GM21390 (cell line): ENCODE measurements at regions not wholly inside any gene's neighbourhood (a gene's known extent, or its start where the extent isn't known, plus 50 kb on each side); places are given as distances from the start of the nearest gene placed in this dataset.
A peak's percentile ranks its signal among the peaks of the same experiment; 100 is the strongest.

ENCODE experiments used
- ATAC-seq: cut with Tn5 transposase; IDR thresholded peaks from one replicate; pipeline ENCODE4 v1.9.1; 2021; ENCODE audit not compliant: unreplicated experiment

DNA sequence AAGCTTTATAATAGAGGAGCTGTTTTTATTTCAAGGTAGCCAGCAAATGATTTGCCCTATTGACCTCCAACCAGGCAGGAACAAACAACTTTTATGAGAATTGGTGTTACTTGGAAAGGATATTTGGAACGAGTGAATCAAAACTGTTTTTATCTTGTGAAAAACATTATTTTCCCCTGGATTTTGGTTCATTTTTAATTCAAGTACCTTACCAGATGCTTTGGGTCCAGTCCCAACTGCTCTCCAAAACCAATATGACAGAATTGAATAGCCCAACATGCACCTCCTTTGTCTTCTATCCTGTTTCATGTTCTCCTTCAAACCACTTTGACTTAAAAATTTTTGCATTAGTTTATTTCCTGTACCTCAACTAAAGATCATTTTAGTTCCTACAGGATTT lies 178.6 kb upstream of the RBMS1 start:
- no peak for ATAC-seq

DNA sequence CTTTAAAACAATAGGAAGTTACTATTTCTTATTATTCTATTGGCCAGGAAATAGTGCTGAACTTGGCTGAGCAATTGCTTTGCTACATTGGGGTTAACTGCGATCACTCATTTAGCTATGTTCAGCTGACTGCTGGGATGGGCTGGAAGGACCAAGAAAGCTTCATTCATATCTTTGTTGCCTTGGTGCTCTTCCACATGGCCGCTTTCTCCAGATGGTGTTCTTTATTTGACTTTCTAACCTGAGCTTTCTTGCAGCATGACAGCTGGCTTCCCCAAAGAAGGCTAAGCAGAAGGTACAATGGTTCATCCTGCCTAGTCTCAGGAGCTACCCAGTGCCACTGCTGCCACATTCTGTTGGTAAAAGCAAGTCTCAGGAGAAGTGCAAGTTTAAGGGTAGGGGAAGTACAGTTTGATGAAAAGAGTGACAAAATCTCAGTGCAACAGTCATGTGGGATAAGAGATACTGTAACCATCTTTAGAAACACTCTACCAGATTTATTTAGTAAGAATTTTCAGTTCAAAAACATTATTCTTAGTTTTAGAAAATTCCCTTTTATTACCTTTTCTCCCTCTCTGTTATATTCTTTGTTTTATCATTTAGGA lies 180.6 kb upstream of the RBMS1 start:
- ATAC-seq: no peak

DNA sequence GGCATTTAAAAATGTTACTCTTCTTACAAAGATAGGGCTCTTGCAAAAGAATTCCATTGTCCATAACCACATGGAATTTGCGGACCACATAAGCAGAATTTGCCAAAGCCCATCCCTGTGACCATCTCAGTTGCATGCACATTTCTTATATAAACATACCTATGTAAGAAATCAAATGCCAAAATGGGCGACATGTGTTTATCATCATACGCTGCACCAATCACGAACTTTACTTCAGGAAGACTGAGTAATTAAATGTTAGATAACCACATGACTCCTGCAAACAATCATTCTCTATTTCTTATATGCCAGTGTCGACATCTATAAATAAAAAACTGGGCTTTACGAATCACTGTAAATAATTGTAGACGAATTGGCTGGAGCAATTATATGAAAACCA lies 186.1 kb upstream of the RBMS1 start:
- no peak for ATAC-seq

DNA sequence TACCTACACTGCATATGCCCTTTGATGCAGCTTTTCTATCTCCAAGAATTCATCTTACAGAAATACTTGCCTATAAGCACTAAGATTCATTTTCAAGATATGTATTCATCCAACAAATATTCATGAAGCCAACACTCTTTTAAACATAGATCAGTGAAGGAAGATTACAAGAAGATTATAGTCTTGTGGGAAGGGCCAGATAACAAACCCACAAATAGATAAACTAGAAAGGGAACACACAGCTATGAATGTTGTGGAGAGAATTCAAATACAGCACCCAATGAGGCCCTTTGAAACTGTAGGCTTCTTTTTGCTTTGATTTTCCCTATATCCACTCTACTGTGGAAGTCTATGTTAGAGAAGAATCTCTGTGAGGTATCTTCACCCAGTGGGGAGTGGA lies 186.7 kb upstream of the RBMS1 start:
- no peak for ATAC-seq

DNA sequence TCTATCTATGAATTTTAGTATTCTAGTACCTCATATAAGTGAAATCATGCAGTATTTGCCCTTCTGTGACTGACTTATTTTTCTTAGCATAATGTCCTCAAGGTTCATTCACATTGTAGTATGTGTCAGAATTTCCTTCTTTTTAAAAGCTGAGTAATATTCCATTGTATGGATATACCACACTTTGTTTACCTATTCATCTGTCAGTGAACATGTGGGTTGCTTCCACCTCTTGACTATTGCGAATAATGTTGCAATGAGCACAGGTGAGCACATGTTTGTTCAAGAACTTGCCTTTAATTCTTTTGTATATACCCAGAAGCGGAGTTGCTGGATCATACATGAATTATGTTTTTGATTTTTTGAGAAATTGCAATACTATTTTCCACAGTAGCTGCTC lies 187.4 kb upstream of the RBMS1 start:
- ATAC-seq: no peak

DNA sequence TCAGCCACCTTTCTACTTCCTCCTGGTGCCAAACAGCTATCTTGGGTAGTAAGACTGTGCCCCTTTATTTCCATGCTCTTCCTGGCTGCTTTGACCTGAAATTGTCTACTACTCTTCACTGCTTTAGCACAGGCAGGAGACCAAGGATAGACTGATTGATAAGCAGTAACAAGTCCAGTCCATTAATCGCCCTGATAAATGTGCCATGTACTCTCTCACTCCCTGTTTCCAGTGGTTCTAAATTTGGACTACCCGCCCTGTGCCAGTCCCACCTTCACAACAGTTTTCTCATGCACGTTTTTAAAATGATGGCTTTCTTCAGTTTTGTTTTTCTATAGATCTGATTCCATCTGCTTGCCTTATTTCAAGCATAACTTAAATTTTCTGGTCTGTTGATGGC lies 189.6 kb upstream of the RBMS1 start:
- no peak for ATAC-seq

DNA sequence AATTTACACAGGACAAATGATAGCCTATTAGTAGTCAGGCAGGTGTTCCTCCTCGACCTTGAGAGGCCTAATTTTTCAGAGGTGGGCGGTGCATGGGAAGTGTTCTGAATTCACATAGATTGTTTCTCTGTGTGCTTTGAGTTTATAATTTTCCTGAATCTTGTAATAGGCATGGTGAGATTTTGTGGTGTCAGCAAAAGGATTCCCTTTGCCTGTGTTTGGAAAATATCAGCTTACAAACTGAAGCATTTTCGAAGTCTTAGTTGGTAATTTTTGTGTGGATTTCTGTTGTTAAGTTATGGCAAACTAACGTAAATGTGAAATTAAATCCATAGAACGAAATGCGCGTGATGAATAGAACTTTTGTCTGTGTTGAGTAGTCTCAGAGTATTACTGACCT lies 194.0 kb upstream of the RBMS1 start:
- ATAC-seq: no peak

DNA sequence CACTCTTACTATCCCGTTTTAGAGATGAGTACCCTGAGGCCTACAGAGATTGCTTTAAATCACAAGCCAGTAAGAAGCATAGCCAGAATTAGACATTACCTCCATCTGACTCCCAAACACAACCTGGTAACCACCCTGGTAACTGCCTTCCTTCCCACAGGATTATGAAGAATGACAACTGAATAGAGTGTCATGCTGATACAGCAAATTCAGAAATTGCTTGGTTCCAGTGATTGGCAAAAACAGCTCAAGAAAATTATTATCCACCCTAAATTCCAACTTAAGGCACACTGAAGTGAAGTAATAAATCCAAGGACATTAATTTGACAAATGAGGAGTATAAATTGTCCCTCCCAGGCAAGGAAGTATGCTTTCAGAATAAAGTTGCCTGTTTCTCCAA lies 195.8 kb upstream of the RBMS1 start:
- ATAC-seq: no peak

DNA sequence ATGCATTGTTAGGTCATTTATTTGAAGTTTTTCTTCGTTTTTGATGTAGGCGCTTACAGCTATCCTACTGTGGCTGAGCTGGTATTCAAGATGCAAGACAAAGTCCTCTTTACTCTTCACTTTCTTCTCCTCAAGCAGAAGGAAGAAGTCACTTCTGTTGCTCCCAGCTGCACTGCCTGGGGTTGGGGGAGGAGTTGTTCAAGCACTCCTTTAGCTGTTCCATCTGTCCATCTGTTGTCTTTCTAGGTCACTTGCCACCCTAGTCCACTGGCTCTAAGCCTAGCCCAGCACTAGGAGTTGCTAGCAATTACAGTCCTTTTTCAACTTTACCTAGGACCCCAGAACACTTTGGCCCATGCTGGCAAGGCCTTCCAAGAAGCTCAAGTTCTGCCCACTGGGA lies 200.6 kb upstream of the RBMS1 start:
- ATAC-seq: no peak

DNA sequence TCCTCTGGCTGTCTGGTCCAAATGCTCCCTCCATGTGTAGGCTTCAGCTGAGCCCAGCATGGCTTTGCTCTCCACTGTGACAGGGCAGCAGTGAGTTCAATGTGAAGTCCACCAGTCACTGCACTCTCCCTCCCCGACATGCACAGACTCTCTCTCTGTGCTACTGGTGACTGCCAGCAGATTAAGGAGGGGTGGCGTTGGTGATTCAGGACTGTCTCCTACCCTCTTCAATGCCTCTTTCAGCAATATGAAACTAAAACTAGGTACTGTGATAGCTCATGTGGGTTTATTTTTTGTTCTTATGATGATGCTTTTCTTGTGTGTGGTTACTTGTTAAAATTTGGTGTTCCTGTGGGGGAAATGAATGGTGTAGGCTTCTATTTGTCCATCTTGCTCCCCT lies 201.0 kb upstream of the RBMS1 start:
- ATAC-seq: no peak

DNA sequence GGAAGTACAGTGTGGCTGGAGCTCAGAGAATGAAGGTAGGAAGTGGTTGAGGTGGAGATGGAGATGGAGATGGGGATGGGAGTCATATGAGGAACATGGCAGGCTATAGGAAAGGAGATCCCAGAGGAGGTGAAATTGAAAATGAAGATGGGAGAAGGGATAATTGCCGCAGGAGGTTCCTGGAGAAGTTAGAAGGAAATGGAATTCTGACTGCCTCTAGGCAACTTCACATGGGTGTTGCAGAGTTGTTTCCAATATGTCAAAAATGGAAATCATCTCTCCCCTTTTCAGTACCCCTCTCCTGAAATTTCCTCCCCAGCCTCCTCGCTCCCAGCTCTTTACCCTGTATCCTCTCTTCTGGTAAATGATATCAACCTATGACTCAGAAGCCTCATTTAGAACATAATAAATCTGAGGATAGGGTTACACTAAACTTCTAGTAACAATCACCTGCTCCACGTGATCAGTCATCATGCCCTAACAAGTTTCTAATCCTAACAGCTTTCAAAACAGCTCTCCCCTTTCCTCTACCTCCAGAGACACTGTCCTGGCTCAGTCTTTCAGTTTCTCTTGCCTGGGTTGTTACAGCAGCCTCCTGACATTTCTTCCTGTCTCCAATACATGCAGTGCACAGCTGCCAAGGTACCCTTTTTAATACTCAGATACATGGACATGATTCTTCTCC lies 201.9 kb upstream of the RBMS1 start:
- ATAC-seq: no peak

DNA sequence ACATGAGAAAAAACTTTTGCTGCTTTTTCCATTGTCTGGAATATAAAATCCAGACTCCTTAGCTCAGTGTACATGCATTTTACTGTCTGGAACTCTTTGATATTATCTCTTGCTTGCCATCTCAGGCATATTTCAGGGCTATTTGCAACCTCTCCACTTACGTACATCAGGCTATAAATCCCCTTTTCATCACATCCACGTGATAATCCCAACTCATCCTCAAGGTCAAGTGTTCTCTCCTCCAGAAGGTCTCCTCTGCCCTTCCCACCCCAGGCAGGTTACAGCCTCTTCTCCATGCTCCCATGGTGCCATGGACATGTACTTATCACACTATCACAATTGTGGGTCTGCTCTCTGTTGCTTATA lies 202.5 kb upstream of the RBMS1 start:
- no peak for ATAC-seq

DNA sequence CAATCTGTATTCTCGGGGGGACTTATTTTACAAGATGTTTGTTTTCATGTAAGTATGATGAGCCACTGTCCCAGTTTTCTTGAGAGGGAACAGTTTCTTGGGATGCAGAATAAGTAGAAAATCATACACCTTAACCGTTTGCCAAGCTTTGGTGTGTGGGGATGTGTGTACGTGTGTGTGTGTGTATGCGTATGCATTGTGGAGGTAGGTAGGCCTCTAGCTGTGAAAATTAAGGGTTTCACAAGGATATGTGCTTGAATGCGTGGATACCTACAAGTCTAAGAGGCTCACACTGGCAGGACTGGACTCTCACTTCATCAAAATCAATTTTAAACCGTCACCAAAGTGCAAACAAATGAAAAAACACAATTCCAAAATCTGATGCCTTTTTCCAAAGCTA lies 204.2 kb upstream of the RBMS1 start:
- ATAC-seq: no peak

DNA sequence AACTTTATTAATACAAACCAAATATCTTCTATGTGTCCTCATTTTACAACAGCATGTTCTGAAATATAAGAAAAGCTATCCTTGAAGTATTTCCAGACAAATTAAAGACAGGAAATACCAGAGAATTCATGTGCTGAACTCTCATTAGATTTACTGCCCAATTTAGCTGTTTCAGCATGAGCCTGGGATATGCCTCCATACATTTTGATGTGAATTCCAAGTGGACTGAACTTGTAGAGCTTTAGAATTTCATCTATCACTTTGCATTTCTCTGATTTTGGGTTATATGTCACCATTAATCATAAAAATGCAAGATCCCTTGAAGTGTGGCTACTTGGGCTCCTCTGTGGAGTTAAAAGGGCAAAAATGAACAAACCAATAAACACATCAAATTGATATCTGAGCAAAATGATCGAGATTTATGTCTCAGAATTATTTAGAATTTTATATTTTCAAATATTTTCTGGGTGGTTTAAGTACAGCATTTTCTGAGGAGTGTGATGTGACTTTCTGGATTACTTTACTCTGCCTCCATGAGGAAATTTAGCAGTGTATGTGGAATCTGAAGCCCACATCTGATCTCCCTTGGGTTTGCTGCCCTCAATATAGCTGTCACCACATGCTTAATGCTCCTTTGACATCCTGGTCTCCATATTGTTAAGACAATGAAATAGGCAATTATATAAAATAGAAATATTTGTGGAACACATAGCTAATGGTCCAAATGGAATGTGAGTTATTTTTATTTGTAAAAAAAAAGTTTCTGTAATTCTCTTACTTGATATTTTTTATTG lies 206.6 kb upstream of the RBMS1 start:
- ATAC-seq: no peak

DNA sequence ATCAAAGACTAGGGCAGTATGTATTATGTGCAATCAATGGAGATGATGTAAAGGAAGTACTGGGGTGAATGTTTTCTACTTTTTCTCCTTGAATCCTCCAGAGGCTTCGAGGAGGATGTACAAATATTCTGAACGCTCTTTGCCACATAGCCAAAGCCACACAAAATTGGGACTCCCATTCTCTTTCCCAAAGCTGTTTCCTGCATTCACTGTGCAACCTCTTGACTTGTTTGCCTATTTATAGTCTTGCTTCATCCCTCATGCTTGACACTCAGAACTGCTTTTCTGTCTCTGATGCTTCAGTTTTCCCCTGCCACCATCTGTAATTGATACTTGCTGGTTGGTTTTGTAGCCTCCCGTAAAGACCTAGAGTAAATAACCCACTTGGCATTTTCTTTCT lies 208.2 kb upstream of the RBMS1 start:
- ATAC-seq: no peak

DNA sequence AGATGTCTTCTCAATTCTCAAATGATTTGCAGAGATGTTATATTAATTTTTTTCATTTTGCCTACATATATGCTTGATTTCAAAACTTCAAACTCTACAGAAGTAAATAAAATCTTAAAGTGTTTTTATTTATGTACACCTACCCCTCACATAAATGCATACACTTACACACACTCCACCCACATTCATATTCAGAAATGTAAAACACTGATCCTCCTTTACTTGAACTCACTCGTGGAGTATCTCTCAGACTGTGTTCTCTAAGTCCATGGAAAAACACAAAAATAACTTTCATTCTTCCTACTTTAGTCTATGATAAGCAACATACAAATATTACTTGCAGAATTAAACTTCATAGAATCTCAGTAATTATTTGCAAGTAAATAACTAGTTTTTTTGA lies 209.1 kb upstream of the RBMS1 start:
- no peak for ATAC-seq

DNA sequence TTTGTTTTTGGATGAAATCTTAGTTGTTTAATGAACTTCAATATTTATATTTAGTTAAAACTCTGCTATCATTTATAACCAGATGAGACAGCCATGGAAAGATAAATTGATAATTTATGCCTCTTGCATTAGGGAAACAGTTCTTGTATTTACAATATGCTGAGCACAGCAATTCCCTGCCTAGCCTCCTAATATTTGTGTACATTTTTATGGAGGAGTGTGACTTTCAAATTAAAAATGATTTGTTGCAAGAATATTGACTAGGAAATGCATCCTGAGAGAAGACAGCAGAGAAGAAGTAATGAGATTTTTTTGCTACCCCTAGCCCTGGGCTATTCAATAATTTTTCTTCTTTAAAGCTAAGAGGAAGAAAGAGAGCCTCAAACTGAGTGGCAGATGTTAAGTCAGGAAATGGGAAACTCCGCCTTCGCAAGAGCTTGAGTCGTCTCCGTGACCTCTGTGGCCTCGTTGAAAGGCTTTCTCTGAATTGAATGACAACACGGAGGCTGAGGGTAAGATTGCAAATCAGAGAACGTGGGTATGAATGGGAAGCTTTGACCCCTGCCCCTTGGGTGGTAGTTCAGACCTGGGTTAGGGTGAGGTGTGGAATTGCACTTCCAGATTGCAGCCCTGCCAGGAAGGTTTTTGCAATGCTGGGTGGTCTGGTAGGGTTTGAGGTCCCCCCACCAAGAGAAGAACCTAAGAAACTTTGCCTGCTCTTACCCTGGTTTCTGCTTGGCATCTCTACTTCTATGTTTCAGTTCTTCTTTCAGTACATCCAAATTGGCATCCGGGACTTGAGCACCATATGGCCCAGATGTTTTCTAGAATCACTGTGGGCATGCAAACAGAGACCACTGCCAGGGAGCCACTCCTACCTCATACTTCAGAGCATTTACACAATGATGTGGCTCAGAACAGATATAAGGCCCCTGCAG lies 210.3 kb upstream of the RBMS1 start:
- peak; percentile 85 for ATAC-seq

DNA sequence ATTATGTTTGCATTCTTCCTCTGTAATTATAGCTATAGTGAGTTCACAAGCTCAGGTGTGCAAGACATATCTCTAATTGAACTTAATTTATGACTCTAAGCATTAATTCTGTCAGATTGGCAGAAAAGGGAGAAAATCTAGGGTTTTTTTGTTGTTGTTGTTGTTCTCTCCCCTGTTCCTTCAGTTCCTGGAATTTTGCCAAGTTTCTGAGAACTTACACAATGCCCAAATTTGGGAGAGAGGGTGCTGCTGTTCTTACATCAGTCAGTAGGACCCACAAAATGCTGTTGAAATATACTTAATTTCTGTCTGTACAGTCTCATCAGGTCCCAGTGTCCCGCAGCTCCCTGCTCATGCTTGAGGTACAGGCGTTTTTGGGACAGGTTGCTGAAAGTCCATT lies 221.8 kb upstream of the RBMS1 start:
- no peak for ATAC-seq

DNA sequence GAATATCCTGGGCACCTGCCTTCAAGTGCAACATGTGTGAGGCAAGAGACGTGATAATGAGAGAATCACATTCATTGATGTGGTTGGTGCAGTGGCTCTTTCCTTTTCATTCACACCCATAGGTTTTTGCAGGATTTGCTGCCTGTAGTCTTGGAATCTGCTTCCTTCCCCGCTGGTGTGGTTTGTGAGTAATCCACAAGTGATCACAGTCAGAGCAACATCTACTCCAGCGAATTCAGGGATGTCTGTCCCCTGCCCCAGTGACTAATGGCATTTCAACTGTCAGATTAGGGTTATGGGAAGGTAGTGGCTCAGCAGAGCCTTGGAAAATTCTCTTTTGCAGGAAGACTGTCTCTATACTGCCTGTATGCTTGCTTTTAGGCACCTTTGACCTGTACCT lies 225.5 kb upstream of the RBMS1 start:
- no peak for ATAC-seq

DNA sequence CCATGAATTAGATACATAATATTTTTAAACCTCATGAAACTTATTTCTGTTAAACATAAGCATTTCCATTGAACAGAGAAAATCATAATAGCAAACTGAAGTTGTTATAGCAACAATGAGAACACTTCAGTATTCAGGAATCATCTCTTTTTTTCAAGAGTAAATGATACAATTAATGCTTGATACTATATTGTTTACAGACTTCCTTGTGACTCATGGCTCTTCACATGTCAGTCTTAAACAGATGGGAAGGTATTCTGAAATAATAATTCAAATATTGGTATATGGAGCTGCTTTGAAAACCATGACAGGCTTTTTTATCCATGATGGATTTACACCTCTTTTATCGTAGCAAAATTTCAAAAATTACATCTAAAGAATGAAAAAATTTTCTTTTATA lies 226.5 kb upstream of the RBMS1 start:
- ATAC-seq: no peak
